ENCODE measurements at regions not wholly inside any gene's neighbourhood (a gene's known extent, or its start where the extent isn't known, plus 50 kb on each side); places are given as distances from the start of the nearest gene placed in this dataset.
"Not testable (repeated sequence)": the region's sequence is repeated elsewhere in the genome, so short reads cannot be mapped to it uniquely, and the experiment has no call there.

DNA sequence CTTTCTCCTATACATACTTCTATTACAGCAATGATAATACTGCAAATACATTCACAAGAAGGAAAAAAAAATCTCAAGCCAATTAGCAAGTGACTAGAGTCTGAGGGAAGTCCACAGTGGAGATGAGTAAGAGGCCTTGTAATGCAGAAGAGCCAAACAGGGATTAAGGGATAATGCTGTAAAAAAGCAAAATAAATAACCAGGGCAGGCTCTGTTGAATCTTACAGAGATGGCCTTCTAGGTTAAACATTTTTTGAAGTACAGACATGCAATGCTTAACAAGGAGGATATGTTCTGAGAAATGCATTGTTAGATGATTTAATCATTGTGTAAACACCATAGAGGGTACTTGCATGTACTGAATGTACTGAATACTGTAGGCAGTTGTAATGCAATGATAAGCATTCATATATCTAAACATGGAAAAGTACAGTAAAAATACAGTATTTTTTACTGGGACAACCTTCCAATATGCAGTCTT, 122.1 kb upstream of the RMDN2 start:
- Mint-ChIP-seq H3K36me3 (no peaks in the 10 kb centered on the region), H3K9me3 (peaks cover 2% of the 10 kb centered on the region), H3K27ac (no peak overlapping the region), H3K4me3 (no peak overlapping the region), H3K4me1 (no peaks in the 10 kb centered on the region)
- no peak for ATAC-seq
- DNase-seq (ENCODE audit: low spot score in 2 of 2) = no peak

DNA sequence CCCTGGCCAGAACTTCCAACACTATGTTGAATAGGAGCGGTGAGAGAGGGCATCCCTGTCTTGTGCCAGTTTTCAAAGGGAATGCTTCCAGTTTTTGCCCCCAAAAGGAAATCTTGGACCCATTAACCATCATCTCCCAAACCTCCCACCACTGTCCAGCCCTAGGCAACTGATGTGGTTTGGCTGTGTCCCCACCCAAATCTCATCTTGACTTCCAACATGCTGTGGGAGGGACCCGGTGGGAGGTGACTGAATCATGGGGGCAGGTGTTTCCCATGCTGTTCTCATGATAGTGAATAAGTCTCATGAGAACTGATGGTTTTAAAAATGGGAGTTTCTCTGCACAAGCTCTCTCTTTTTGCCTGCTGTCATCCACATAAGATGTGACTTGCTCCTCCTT, 119.1 kb upstream of the RMDN2 start:
- not testable (repeated sequence) for H3K4me1 Mint-ChIP-seq; H3K9me3 Mint-ChIP-seq; DNase-seq (ENCODE audit: low spot score in 2 of 2); H3K4me3 Mint-ChIP-seq; H3K36me3 Mint-ChIP-seq; H3K27ac Mint-ChIP-seq; ATAC-seq

GRCh38 chr2:37809525-37809924, 115.6 kb upstream of the RMDN2 start:
- Mint-ChIP-seq H3K9me3 (peaks cover 2% of the 10 kb centered on the region), H3K27ac (no peak overlapping the region), H3K4me3 (no peak overlapping the region), H3K36me3 (no peaks in the 10 kb centered on the region), H3K4me1 (no peaks in the 10 kb centered on the region)
- ATAC-seq = no peak
- no peak for DNase-seq (ENCODE audit: low spot score in 2 of 2)

- Mint-ChIP-seq H3K27ac (no peak overlapping the region), H3K9me3 (peaks cover 2% of the 10 kb centered on the region), H3K4me3 (no peak overlapping the region), H3K36me3 (no peaks in the 10 kb centered on the region), H3K4me1 (no peaks in the 10 kb centered on the region)
- ATAC-seq (no peak), DNase-seq (ENCODE audit: low spot score in 2 of 2) (no peak)
Observed at GRCh38 chr2:37809931-37810570, 115.0 kb upstream of the RMDN2 start.

- ATAC-seq (no peak), DNase-seq (ENCODE audit: low spot score in 2 of 2) (no peak)
- H3K4me3 Mint-ChIP-seq = no peak overlapping the region
- no peaks in the 10 kb centered on the region for H3K9me3 Mint-ChIP-seq
- H3K27ac Mint-ChIP-seq = no peak overlapping the region
- H3K36me3 Mint-ChIP-seq = no peaks in the 10 kb centered on the region
- H3K4me1 Mint-ChIP-seq = no peaks in the 10 kb centered on the region
Observed at GRCh38 chr2:37812414-37812813, 112.7 kb upstream of the RMDN2 start.

DNA sequence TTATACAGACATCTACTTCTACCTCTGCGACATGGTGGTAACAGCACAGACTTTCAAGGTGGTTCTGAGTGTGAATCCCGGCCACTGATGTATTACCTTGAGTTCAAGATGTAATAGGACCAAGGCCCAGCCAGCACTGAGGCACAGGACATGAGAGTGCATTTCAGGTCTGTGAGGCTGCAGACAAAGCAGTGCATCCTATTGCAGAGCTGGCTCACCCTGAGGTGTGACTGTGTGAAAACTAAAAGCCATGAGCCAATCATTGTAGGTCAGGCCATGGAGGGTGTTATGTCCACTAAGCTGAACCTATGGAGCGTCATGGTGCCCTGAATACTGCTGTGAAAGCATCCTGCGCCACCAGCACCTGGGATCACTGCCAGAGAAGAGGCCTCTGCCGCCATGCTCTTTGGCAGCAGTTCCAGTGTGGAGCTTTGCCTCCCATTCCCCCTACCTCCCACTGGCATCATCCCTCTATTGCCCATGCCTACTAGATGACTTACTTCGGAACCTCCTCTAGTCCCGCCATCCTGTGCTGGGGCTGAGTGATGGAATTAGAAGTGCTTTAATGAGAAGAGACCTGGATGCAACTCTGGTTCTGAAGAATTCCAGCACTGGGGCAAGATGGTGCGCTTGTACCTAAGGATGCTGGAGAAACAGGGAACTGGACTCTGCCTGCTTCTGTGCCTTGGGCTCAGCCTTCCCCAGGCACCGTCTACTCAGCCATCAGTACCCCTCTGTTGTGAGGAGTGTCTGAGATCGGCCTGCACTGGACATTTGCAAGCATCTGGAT, 112.0 kb upstream of the RMDN2 start:
- Mint-ChIP-seq H3K27ac (no peak overlapping the region), H3K9me3 (no peaks in the 10 kb centered on the region), H3K36me3 (no peaks in the 10 kb centered on the region), H3K4me3 (no peak overlapping the region), H3K4me1 (no peaks in the 10 kb centered on the region)
- ATAC-seq = no peak
- no peak for DNase-seq (ENCODE audit: low spot score in 2 of 2)

DNA sequence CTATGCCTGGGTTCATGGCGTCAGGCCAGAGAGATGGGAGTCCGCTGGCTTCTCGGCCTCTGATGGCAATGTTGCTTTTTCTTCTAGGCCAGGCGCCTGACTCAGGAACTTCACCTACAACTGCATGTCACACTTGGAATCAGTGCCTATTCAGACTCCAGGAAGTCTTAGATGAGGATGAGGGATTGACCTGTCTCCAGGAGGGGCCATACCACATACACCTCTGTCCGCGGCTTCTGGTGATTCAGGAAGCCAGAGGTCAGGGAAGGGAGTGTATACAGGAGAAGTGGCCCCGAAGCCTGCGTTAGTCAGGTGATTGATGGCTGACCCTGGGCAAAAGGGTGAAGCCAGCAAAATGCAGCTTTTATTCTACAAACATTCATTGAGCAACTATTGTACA, 109.1 kb upstream of the RMDN2 start:
- no peaks in the 10 kb centered on the region for H3K9me3 Mint-ChIP-seq
- no peaks in the 10 kb centered on the region for H3K4me1 Mint-ChIP-seq
- H3K27ac Mint-ChIP-seq = no peak overlapping the region
- H3K36me3 Mint-ChIP-seq = no peaks in the 10 kb centered on the region
- DNase-seq (ENCODE audit: low spot score in 2 of 2) (no peak), ATAC-seq (no peak)
- no peak overlapping the region for H3K4me3 Mint-ChIP-seq

DNA sequence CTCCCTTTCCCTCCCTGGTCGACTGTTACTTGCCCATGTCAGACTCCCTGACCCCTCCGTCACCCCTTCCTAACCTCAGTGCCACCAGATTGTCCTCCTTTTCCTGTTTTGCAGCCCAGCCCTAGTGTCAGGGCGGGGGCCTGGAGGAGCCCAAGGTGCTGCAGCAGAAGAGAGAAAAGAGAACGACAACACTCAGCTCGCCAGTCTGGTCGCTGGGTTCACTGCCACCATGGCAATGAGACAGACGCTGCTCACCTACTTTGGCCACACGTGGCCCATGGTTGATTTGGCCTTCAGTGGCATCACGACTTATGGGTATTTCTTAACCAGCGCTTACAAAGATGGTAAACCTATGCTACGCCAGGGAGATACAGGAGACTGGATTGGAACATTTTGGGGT, 108.4 kb upstream of the RMDN2 start:
- Mint-ChIP-seq H3K27ac (no peak overlapping the region), H3K4me1 (no peaks in the 10 kb centered on the region), H3K36me3 (no peaks in the 10 kb centered on the region), H3K4me3 (no peak overlapping the region), H3K9me3 (no peaks in the 10 kb centered on the region)
- ATAC-seq (no peak), DNase-seq (ENCODE audit: low spot score in 2 of 2) (no peak)

DNA sequence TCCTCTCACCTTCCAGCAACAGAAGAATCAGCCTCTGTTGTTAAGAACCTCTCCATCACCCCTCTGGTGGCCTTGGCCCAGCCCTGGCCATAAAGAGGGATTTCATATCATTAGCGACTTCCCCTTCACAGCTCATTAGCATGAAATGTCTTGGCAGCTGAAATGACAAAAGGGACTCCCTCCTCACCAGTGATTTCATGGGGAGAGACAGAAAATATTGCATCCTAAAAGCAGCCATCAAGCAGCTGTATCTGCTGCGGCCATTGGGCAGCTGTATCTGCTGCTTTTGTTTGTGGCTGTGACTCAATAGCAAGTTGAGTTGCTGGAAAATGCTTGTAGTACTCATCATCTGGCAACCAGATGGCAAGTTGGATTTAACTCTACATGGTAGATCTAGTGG, 105.9 kb upstream of the RMDN2 start:
- Mint-ChIP-seq H3K4me3 (no peak overlapping the region), H3K36me3 (no peaks in the 10 kb centered on the region), H3K9me3 (no peaks in the 10 kb centered on the region), H3K4me1 (peaks cover 5% of the 10 kb centered on the region), H3K27ac (no peak overlapping the region)
- DNase-seq (ENCODE audit: low spot score in 2 of 2) (no peak), ATAC-seq (no peak)

- peaks cover 5% of the 10 kb centered on the region for H3K4me1 Mint-ChIP-seq
- no peak for DNase-seq (ENCODE audit: low spot score in 2 of 2)
- no peaks in the 10 kb centered on the region for H3K9me3 Mint-ChIP-seq
- H3K4me3 Mint-ChIP-seq = no peak overlapping the region
- no peaks in the 10 kb centered on the region for H3K36me3 Mint-ChIP-seq
- no peak for ATAC-seq
- no peak overlapping the region for H3K27ac Mint-ChIP-seq
Observed at GRCh38 chr2:37820471-37820986, 104.6 kb upstream of the RMDN2 start.

DNA sequence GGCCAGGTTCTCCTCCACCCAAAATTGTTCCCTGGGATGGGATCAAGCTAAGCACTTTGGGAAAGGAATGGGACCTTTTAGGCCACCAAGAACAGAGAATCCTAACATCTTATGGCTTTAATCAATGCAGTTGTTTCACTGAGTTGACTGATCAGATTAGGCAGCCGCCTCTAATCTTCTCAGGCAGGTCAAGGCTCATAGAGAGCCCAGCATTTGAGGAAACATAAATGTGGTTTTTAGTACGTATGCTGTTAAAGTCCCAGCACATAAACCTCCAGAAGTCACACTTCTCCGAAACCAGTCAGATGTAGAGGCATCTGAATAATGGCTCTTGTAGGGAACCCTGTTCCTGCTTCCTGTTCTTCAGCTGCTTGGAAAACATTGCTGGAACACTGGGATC, 99.5 kb upstream of the RMDN2 start:
- ATAC-seq = no peak
- no peaks in the 10 kb centered on the region for H3K9me3 Mint-ChIP-seq

GRCh38 chr2:37826611-37827010, 98.5 kb upstream of the RMDN2 start:
- Mint-ChIP-seq H3K27ac (no peak overlapping the region), H3K4me3 (no peak overlapping the region), H3K36me3 (no peaks in the 10 kb centered on the region)

More for the DNA sequence above, 99.5 kb upstream of the RMDN2 start:
- H3K4me1 Mint-ChIP-seq = peaks cover 13% of the 10 kb centered on the region
- no peak overlapping the region for H3K4me3 Mint-ChIP-seq
- DNase-seq (ENCODE audit: low spot score in 2 of 2) = no peak
- no peak overlapping the region for H3K27ac Mint-ChIP-seq
- no peaks in the 10 kb centered on the region for H3K36me3 Mint-ChIP-seq

GRCh38 chr2:37827455-37827854, 97.6 kb upstream of the RMDN2 start:
- H3K27ac Mint-ChIP-seq = peak overlapping the region; percentile 32
- H3K4me3 Mint-ChIP-seq = no peak overlapping the region
- no peaks in the 10 kb centered on the region for H3K36me3 Mint-ChIP-seq
- peaks cover 15% of the 10 kb centered on the region for H3K4me1 Mint-ChIP-seq
- H3K9me3 Mint-ChIP-seq = no peaks in the 10 kb centered on the region
- DNase-seq (ENCODE audit: low spot score in 2 of 2) (no peak), ATAC-seq (no peak)

More at GRCh38 chr2:37826611-37827010, 98.5 kb upstream of the RMDN2 start:
- no peak for DNase-seq (ENCODE audit: low spot score in 2 of 2)
- no peak for ATAC-seq
- no peaks in the 10 kb centered on the region for H3K9me3 Mint-ChIP-seq
- peaks cover 13% of the 10 kb centered on the region for H3K4me1 Mint-ChIP-seq

DNA sequence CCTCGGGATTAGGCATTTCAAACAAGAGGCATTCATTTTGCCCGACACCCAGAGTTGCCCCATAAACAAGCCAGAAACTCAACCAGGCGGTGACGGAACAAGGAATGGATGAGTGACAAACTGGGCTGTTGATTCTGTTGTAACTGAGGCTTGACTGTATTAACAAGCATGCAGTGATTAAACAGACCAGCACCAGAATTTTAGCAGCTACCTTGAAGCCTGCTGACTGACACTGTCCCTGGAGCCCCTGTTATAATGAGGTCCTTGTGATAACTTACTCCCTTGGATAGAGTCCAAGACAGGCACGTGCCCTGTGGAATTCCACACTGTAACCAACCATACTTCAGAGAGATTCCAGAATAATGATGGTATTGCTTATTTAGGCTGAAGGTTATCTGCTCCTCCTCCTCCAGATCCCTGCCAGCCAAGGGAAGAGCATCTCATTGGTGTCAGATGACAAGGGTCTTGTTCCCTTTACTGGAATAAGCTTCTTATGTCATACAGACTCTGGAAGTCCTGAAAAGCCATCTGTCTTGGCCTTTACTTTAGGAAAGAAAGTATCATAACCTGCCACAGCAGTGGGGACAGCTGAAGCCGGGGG, 97.1 kb upstream of the RMDN2 start:
- H3K4me3 Mint-ChIP-seq = no peak overlapping the region
- DNase-seq (ENCODE audit: low spot score in 2 of 2) (no peak), ATAC-seq (no peak)
- no peaks in the 10 kb centered on the region for H3K36me3 Mint-ChIP-seq
- H3K27ac Mint-ChIP-seq = peak overlapping the region; percentile 32
- H3K4me1 Mint-ChIP-seq = peaks cover 17% of the 10 kb centered on the region
- H3K9me3 Mint-ChIP-seq = no peaks in the 10 kb centered on the region

DNA sequence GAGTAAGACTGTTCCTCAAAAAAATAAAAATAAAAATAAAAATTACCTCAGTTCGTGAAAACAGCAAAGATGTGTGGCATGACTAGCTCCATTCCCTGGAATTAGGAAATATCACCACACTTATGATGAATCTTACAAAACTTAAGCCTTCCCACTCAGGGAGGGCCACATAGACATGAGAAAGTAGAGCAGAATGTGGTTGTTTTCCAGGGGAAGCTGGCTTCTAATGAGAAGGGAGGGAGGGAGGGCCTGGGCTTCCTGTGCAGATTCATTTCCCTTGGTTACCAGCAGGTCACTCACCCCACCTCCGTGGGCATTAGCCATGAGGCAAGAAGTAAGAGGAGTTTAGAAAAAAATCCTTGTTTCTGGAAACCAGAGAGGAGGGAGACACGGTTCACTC, 95.9 kb upstream of the RMDN2 start:
- ATAC-seq (no peak), DNase-seq (ENCODE audit: low spot score in 2 of 2) (no peak)
- Mint-ChIP-seq H3K27ac (no peak overlapping the region), H3K4me3 (no peak overlapping the region), H3K9me3 (no peaks in the 10 kb centered on the region), H3K36me3 (no peaks in the 10 kb centered on the region), H3K4me1 (peaks cover 24% of the 10 kb centered on the region)

Measured in stimulated activated effector memory CD8-positive, alpha-beta T cell treated with anti-CD3 and anti-CD28 coated beads, Interleukin-12 subunit alpha, Interleukin-12 subunit beta, amount 100 ng/mL, for 72 hours (primary cell).